HG03025 (cell line): ENCODE measurements at regions not wholly inside any gene's neighbourhood (a gene's known extent, or its start where the extent isn't known, plus 50 kb on each side); places are given as distances from the start of the nearest gene placed in this dataset.
"Not testable (repeated sequence)": the region's sequence is repeated elsewhere in the genome, so short reads cannot be mapped to it uniquely, and the experiment has no call there.

ENCODE experiments used
- ATAC-seq: cut with Tn5 transposase; IDR thresholded peaks from one replicate; pipeline ENCODE4 v1.9.1; 2021; ENCODE audit warnings: mild to moderate bottlenecking, moderate library complexity; ENCODE audit not compliant: unreplicated experiment, low FRiP score

DNA sequence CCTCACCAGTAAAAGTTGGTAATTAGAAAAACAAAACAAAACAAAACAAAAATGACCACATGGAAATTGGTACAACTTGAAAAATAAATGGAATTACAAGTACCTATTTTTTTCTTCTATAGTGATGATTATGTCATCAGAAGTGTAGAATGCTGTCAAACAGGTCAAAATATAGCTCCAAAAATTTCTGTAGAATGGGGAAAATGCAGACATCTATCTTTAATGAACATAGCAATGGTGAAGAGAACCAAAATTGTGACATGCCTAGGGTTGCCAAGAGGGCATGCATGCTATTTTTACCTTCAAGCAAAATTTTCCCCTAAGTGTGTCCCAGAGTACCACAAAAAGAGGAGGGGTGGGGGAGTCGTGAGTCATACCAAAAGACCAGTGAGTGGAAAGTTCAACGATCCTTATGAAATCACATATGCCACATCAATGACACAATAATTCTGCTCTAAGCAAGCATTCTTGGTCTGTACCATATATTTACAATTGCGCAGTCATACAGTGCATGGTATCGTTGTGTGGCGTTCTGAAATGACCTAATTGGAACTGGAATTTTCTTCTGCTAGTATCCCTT is 1436.4 kb downstream of the SUCLG1 start:
- no peak for ATAC-seq

DNA sequence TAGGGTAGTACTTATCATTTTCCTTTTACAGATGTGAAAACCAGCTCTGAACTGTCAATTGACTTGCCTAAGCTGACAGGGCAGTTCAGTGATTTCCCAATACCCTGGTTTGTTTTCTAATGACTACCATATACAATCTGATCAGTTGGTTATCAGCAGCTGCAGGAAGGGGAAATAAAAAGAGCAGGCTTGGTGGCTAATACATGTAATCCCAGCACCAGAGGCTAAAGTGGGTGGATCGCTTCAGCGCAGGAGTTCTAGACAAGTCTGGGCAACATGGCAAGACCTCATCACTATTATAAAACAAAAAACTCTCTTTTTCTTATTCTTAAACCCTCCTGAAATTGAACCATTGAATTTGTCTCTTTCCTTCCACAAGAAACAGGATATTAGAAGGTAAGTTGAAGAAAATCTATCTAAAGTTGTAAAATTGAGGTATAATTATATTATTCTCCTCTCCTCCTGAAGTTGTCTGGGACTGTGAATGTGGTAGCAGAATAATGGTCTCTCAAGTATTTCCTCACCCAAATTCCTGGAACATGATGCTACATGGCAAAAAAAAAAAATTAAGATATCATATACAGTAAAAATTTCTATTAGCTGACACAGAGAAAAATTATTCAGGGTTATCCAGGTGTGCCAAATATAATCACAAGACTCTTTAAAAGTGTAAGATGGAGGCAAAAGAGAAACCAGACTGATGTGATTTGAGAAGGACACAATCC is 1441.6 kb downstream of the SUCLG1 start:
- no peak for ATAC-seq

- no peak for ATAC-seq
Measured at GRCh38 chr2:83016343-83017110, 1442.6 kb downstream of the SUCLG1 start.

DNA sequence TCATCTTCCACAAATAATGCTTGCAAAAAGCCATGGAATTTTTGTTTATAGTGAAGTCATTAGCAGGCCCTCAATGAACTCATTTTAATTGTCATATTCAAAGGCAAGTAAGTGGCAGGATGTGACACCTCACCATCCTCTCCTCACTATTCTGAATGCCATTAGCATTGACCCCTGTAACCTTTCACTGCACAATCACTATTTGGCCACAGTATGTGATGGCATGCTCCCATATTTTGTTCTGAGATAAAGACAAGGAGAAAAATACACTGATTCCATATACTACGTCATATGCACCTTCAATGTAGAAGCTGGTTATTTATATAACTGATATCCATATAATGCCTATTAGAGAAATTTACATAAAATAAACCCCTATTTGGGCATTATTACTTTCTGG is 1443.2 kb downstream of the SUCLG1 start:
- ATAC-seq = no peak

DNA sequence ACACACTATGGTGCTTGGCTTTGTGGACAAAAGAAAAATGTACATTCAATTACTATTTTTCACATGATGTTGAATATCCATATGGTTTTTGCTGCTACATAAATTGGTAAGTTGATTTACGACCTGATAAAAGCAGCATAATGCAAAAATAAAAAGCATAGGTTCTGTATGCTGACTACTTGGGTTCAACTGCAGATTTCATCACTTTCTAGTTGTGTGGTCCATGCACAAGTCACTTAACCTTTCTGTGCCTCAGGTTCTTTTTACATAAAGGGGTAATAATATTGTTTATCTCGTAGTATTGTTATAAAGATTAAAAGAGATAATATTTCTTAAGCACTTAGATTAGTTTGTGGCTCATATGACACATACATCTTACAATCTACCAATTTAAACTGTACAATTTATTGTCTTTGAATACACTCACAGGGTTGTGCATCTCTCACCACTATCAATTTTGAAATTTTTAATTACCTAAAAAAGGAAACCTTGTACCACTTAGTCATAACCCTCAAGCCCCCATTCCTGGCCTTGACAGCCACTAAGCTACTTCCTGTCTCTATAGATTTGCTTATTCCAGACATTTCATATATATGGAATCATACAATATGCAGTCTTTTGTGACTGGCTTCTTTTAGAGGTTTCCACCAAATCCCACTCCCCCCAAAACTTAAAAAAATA is 1443.9 kb downstream of the SUCLG1 start:
- no peak for ATAC-seq

DNA sequence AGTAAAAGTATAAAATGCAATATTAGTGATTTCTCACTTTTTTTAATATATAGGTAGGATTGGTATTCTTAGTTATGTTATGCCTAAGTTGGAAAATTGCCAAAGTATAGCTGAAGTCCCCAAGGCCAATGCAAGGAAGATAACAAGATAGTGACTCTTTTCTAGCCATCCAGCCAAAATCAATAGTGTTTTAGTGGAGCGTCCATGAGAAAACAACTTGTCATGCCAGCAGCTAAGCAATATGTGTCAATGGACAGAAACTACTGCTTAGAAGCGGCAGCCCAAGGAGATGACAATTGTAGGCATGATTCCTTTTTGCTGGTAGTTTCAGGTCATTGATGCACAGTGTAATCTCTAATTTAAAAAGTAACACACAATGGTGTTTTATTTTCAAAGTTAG is 1444.6 kb downstream of the SUCLG1 start:
- ATAC-seq = no peak

DNA sequence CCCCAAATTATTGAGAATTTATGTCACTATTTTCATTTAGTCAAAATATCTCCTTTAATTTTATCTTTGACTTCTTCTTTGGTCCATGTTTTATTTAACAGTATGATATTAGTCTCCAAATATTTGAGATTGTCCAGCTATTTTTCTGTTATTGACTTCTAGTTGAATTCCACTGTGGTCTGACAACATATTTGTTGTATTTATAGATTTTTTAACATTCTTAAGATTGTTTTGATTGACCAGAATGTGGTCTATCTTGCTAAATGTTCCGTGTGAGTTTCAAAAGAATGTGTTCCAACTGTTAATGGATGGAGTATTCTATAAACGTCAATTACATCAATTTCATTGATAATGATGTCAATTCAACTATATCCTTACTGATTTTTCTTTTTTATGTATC is 1452.1 kb downstream of the SUCLG1 start:
- ATAC-seq = no peak

GRCh38 chr2:83003555-83003954 is 1455.5 kb downstream of the SUCLG1 start:
- ATAC-seq = no peak

DNA sequence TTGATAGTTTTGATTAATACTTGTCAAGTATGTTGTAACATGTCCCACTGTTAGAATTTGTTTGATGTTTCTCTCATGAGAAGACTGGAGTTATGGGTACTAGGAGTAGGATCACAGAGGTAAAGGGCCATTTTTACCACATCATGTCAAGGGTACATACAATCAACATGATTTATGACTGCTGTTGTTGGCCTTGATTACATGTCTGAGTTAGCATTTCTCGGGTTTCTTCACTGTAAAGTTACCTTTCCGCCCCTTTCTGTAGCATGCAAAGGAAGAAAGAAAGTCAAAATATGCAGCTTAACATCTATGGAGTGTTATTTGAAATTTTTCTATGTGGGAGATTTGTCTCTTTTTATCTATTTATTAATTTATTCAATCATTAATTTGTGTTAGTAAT is 1456.4 kb downstream of the SUCLG1 start:
- ATAC-seq = no peak

GRCh38 chr2:82998781-82999180 is 1460.3 kb downstream of the SUCLG1 start:
- ATAC-seq = no peak

DNA sequence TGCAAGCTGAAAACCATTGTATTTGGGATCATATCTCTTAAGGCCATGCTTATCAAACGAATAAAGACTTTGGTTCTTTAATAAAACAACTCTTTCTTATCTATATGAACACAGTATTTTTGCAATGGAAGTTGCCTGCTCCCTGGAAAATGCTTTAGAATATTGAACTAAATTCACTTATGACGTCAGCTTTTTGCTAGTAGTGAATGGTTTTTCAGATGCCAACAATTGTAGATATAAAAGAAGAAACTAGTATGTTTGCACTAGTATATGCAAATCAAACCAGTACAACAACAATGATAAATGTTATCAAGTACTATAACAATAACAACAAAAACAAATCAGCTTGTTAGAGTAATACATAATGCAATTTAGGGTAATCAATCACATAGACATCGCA is 1462.9 kb downstream of the SUCLG1 start:
- ATAC-seq = no peak

DNA sequence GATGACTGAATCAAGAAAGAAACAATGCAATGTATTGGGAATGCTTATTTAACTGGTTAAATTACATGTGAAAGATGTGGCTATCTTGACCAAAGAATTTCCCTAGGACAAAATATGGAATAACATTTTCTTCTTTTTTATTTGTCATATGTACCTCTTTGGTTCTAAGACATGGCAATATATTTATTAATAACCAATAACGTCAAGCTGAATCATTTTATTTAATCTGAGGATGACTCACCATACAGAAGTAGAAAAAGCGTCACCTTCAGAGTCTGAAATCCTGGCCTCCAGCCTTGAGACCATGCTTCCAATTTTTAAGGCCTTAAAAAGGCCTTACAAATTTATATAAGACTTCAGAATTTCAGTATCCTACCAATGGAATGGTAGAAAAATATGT is 1464.9 kb downstream of the SUCLG1 start:
- ATAC-seq = no peak

DNA sequence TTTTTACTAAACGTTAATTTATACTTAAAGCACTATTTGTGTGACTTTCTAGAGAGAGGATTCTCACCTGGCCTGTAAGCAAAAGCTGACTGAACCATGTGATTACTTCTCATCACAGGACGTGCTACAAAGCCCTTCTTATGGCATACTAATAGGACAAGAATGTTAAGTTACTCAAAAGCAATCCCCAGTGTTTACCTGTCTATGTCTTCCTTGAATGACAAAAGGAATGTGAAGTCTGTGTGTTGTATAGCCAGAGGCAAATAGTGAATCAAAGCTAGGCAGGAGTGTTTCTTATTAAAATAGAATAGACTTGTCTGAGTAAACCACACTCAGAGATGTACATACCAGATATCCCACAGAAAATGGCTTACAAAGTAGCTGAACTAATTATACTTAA is 1465.5 kb downstream of the SUCLG1 start:
- no peak for ATAC-seq

DNA sequence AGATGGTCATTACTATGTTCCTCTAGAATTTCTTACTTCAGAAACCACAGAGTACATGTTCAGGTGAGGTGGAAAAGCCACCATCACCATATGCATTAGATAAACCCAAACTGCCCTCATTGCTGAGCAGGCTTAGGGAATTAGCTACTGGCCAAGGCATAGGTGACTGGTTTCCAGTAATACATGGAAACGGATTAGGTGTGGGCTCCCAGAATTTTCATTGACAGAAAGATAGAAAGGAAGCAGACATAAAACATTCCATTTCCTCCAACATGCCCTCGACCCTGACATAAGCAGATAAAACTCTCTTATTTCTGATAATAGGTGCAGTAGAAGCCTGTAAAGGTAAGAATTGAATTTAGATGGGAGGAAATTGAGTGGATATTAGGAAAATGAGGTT is 1466.1 kb downstream of the SUCLG1 start:
- no peak for ATAC-seq

DNA sequence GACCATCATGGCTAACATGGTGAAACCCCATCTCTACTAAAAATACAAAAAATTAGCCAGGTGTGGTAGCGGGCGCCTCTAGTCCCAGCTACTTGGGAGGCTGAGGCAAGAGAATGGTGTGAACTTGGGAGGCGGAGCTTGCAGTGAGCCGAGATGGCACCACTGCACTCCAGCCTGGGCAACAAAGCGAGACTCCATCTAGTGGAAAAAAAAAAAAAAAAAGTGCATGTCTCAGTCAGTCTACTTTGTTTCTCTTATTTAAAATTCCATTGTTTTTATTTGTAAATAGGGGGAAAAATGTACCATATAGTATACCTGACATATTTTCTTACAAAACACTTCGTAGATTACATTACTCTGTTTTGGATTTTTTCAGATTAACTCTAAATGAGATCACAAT is 1471.4 kb downstream of the SUCLG1 start:
- ATAC-seq = not testable (repeated sequence)

GRCh38 chr2:82986899-82987298 is 1472.2 kb downstream of the SUCLG1 start:
- no peak for ATAC-seq

- no peak for ATAC-seq
Measured at GRCh38 chr2:82985572-82986197, 1473.4 kb downstream of the SUCLG1 start.

- no peak for ATAC-seq
Measured at GRCh38 chr2:82968358-82968757, 1490.7 kb downstream of the SUCLG1 start.

DNA sequence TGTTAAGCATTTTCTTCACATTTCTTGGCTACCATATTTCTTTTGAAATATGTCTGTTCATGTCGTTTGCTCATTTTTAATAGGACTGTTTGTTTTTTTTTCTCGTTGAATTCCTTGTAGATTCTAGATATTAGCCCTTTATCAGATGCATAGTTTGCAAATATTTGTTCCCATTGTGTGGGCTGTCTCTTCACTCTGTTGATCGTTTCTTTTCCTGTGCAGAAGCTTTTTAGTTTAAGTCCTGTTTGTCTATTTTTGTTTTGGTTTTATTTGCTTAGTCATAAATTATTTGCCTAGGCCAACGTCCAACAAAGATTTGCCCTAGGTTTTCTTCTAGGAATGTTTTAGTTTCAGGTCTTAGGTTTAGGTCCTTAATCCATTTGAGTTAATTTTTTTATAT is 1494.7 kb downstream of the SUCLG1 start:
- no peak for ATAC-seq

DNA sequence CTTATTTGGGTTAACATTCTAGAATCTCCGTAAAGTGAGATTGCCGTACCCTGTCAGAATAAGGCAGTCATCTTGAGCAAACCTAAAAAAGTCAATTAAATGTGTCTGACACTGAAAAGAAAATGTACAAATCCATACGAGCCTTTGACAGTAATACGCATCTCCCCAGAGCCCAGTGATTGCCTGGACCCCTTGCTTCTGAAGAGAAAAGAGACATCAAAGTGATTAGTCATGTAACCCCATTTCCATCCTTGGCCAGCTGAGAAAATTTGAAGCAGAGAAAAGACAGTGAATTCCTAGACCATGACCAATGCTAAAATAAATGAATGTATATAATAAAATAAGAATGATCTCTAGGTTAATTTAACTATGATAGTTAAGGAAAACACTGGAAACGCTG is 1499.4 kb downstream of the SUCLG1 start:
- no peak for ATAC-seq

DNA sequence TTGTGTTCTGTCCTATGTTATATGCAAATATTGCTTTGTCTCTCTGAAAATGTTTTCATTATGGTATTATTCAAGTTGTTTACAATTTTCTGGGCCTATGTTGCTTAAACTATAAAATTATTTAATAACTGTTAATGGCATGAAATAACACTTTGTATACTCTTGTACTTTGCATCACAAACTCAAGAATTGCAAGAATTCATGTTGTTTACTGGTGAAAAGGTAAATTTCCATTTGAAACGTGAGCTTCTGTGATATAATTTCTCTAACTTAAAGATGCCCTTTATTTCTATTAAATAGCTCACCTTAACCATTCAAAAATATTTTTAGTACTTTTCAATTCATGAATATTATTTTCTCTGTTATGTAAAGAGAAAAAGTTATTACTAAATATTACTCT is 1504.2 kb downstream of the SUCLG1 start:
- no peak for ATAC-seq
